ENCODE measurements at regions not wholly inside any gene's neighbourhood (a gene's known extent, or its start where the extent isn't known, plus 50 kb on each side); places are given as distances from the start of the nearest gene placed in this dataset.

GRCh38 chr16:79848719-79849118, 248.2 kb upstream of the MAF start:
- TF ChIP-seq CTCF (IDR thresholded peaks at IDR 0.05; ENCODE audit: low read length, missing control alignments), result no peak
- DNase-seq (ENCODE audit: low read depth), result no peak
- no peak overlapping the region for H3K4me3 ChIP-seq (replicated peaks; ENCODE audit: low read depth, low read length)

- H3K4me3 ChIP-seq (replicated peaks; ENCODE audit: low read depth, low read length), result no peak overlapping the region
- no peak for TF ChIP-seq CTCF (IDR thresholded peaks at IDR 0.05; ENCODE audit: low read length, missing control alignments)
- DNase-seq (ENCODE audit: low read depth), result no peak
Observed at GRCh38 chr16:79847569-79847968, 247.0 kb upstream of the MAF start.

- TF ChIP-seq CTCF (IDR thresholded peaks at IDR 0.05; ENCODE audit: low read length, missing control alignments), result no peak
- DNase-seq (ENCODE audit: low read depth), result no peak
- H3K4me3 ChIP-seq (replicated peaks; ENCODE audit: low read depth, low read length), result no peak overlapping the region
Observed at GRCh38 chr16:79847101-79847500, 246.6 kb upstream of the MAF start.

GRCh38 chr16:79845734-79846135, 245.2 kb upstream of the MAF start:
- H3K4me3 ChIP-seq (replicated peaks; ENCODE audit: low read depth, low read length), result no peak overlapping the region
- DNase-seq (ENCODE audit: low read depth), result no peak
- no peak for TF ChIP-seq CTCF (IDR thresholded peaks at IDR 0.05; ENCODE audit: low read length, missing control alignments)

GRCh38 chr16:79845033-79845733, 244.6 kb upstream of the MAF start:
- DNase-seq (ENCODE audit: low read depth), result no peak
- H3K4me3 ChIP-seq (replicated peaks; ENCODE audit: low read depth, low read length), result no peak overlapping the region
- no peak for TF ChIP-seq CTCF (IDR thresholded peaks at IDR 0.05; ENCODE audit: low read length, missing control alignments)

GRCh38 chr16:79844603-79845002, 244.1 kb upstream of the MAF start:
- no peak for DNase-seq (ENCODE audit: low read depth)
- no peak for TF ChIP-seq CTCF (IDR thresholded peaks at IDR 0.05; ENCODE audit: low read length, missing control alignments)
- H3K4me3 ChIP-seq (replicated peaks; ENCODE audit: low read depth, low read length), result no peak overlapping the region

GRCh38 chr16:79843631-79844043, 243.1 kb upstream of the MAF start:
- no peak for TF ChIP-seq CTCF (IDR thresholded peaks at IDR 0.05; ENCODE audit: low read length, missing control alignments)
- DNase-seq (ENCODE audit: low read depth), result no peak

More at GRCh38 chr16:79843631-79844043, 243.1 kb upstream of the MAF start:
- no peak overlapping the region for H3K4me3 ChIP-seq (replicated peaks; ENCODE audit: low read depth, low read length)
